HG03469 (cell line): ENCODE measurements at regions not wholly inside any gene's neighbourhood (a gene's known extent, or its start where the extent isn't known, plus 50 kb on each side); places are given as distances from the start of the nearest gene placed in this dataset.
"Not testable (repeated sequence)": the region's sequence is repeated elsewhere in the genome, so short reads cannot be mapped to it uniquely, and the experiment has no call there.

Source experiments
- ATAC-seq: cut with Tn5 transposase; IDR thresholded peaks from one replicate; pipeline ENCODE4 v1.9.1; 2021; ENCODE audit warnings: mild to moderate bottlenecking, moderate library complexity, moderate number of reproducible peaks; ENCODE audit not compliant: unreplicated experiment

- ATAC-seq = no peak
Measured at GRCh38 chr13:104584481-104584880, 1518.3 kb upstream of the SLC10A2 start.

DNA sequence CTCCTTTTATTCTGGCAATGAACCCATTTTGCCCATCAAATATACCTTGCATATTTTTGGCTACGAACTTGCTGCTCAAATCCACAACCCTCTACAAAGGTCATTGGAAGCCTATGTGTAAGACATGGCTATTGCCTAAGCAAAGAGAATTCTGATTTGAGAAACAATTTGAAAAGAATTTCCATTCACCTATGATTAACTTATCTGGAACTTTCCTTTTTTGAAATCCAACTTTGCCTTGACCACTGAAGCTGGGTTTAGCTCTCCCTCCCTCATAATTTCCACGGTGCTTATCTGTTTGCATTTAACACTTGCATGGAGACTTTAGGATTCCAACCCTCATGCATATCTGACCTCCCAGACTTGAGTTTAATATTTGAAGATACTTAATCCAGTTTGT is 1514.7 kb upstream of the SLC10A2 start:
- no peak for ATAC-seq

DNA sequence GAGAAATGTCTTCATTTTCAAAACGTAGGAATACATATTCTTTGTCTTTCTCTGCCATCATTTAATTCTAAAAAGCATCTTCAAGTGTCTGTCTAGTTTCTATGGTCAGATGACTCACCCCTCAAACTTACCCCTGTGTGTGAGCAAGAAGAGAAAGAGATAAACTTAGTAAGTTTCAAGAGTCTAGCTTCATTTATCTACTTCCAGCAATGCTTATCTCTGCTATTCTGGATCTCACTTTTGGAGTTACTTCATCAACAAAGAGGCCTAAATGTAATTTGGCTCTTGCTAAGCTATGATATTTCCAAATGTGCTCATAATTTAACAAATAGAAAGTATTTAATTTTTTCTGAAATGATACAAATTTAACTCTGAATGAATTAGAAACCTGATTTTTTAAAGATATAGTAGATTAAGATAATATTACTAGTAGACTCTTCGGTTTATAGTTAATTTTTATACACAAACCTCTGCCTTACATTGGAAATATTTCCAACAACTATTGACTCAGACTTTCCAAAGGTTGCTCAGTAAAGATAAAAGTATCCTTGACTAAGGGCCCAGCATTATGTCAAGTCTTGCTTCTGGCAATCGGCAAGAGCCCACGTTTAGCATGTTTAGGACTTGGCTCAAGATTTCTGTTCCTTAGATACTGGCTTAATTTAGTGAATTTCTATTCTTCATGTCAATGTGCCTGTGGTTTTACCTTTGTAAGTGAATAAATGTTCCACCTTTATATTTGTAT is 1511.0 kb upstream of the SLC10A2 start:
- no peak for ATAC-seq

DNA sequence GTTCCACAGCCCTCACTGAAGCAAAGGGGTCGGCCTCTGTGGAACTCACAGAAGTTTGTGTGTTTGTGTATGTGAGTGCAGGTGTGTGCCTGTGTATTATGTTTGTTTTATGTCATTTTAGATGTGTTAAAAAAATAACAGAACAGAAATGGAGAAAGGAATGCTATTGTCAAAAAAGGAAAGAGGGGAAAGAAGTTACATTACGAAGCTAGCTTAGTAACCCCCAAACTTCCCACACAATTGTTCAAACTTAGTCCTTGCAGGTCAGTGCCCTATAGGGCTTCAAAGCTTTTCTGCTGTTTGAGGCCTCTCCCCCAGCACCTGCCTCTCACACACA is 1505.6 kb upstream of the SLC10A2 start:
- ATAC-seq = no peak

DNA sequence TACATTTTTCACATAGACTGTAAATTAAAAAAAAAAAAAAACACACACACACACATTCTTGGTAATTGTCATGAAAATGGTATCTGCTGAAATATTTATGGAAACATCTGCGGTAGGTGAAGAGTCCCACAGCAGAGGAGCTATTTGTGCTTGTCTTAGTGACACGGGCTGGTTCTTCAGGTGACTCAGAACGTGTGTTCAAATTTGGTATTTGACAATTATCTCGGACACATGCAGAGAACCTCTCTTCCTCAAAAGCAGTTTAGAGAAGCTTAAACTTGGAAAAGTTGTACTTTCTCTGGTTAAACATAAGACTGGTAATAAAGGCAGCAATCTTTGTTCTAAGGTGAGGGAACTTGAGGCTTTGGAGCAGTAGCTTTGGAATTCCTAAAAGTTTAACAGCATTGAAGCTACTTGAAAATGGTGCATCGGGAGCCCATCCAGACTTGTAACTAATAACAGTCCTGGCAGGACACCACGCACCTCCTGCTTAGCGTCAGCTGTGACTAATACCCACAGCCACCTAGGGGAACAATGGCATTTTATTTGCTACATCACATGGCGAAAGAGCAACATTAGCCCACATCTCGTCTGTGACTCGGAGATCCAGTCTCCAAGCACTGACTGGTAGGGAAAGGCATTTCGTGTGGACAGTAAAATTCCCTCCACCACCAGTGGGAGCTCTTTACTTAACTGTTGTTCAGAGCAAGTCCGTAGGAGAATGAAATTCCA is 1505.1 kb upstream of the SLC10A2 start:
- no peak for ATAC-seq

DNA sequence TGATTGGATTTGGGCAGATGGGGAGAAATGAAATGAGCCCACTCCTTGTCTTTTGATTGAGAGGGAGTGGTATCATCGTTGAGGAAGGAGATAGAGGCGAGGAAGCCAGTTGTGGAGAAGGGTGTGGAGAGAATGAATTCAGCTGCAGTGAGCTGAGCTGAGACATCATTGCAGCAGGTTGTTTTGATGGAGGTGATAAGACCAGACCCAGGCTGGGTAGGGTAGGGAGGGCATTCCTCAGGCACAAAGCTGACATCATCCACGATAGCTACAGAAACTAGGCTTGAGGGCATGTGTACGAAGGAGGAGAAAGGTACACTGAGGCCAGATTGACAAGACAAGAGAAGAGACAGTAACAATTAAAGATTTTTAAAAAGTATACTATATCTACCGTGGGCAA is 1500.9 kb upstream of the SLC10A2 start:
- no peak for ATAC-seq

GRCh38 chr13:104565888-104566287 is 1499.7 kb upstream of the SLC10A2 start:
- no peak for ATAC-seq

DNA sequence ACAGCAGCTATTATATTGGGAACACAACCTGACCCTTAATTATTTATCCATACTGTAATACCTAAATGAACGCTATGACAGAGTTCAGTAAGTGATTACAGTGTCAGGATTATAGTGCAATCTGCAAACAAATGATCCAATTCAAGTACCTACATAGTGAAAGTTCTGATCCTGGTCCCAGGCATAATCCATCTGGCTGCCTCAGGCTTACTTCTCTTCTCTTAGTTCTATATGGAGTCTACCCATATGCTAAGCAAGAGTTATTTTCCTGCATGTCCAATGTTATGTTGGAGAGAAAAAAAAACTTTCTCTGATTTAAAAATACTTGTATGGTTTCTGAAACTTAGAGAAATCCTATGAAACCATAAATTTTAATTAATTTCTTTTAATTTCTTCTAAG is 1487.7 kb upstream of the SLC10A2 start:
- no peak for ATAC-seq

DNA sequence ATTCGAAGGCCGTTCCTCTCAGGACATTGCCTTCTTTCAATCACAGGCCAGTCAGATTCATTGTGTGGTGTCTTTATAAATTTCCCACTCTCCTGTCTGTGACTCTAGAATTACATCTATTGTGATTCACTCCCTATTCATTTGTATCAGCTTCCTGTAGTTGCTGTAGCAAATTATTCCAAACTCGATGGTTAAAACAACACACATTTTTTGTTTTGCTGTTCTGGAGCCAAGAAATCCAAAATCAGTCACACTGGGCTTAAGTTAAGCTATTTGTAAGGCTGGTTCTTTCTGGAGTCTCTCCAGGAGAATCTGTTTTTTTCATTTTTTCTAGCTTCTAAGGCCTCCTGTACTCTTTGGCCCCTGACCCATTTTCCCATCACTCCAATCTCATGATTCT is 1487.0 kb upstream of the SLC10A2 start:
- ATAC-seq = no peak

GRCh38 chr13:104534847-104535246 is 1468.6 kb upstream of the SLC10A2 start:
- ATAC-seq = no peak

- ATAC-seq = no peak
Measured at GRCh38 chr13:104532132-104532531, 1465.9 kb upstream of the SLC10A2 start.

- no peak for ATAC-seq
Measured at GRCh38 chr13:104530741-104531140, 1464.5 kb upstream of the SLC10A2 start.

GRCh38 chr13:104526561-104526960 is 1460.3 kb upstream of the SLC10A2 start:
- ATAC-seq = no peak

GRCh38 chr13:104525467-104525866 is 1459.2 kb upstream of the SLC10A2 start:
- no peak for ATAC-seq

GRCh38 chr13:104522235-104523072 is 1456.2 kb upstream of the SLC10A2 start:
- ATAC-seq = no peak

GRCh38 chr13:104510422-104510821 is 1444.2 kb upstream of the SLC10A2 start:
- no peak for ATAC-seq

- not testable (repeated sequence) for ATAC-seq
Measured at GRCh38 chr13:104493502-104493901, 1427.3 kb upstream of the SLC10A2 start.

- ATAC-seq = no peak
Measured at GRCh38 chr13:104491916-104492315, 1425.7 kb upstream of the SLC10A2 start.

DNA sequence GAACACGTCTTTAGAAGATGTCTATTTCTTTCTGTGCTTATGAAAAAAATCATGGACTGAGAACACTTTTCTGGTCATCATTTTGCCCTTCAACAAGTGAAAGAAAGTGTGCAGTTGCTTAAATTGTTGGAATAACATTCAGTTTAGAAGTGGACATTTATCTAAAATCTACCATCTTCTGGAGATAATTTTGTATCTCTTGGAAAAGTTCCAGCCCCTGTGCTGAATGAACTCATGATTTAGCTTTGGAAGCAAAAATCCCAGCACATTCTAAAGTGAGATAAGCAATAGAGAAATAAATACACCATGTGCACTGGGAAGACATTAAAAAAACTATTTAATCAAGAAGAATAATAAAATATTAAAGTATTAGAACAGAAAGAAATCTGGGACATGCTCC is 1420.8 kb upstream of the SLC10A2 start:
- no peak for ATAC-seq

GRCh38 chr13:104485571-104485970 is 1419.4 kb upstream of the SLC10A2 start:
- ATAC-seq = no peak

GRCh38 chr13:104483631-104484030 is 1417.4 kb upstream of the SLC10A2 start:
- no peak for ATAC-seq

DNA sequence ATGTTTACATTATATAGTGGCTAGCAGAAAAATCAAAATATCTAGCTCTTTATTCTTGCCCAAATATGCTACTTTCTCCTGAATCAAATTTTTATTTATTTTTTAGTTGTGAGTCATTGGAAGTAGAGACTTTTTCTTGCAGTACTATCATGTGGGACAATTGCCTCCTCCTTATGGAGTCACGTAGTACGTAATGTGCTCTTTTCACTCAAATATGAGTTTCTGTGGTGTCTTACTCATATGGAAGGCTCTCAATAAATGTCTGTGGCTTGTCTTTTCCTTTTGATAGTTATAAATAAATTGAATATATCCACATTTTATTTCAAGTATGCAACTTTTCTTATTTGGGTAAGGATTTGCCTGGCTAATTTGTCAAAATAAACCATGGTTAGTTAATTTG is 1411.0 kb upstream of the SLC10A2 start:
- ATAC-seq = no peak
